Naive B cell (primary cell): ENCODE measurements at regions not wholly inside any gene's neighbourhood (a gene's known extent, or its start where the extent isn't known, plus 50 kb on each side); places are given as distances from the start of the nearest gene placed in this dataset.
"Not testable (repeated sequence)": the region's sequence is repeated elsewhere in the genome, so short reads cannot be mapped to it uniquely, and the experiment has no call there.

ENCODE experiments used
- ATAC-seq, 2 donors: fragments of 150-1000 bp; cut with Tn5 transposase; 2 replicates each; pipeline ENCODE4 v1.10.0; 2021; ENCODE audit warnings: low read depth in 2 of 2, mild to moderate bottlenecking in 2 of 2, moderate library complexity in 2 of 2
- DNase-seq: peaks from one replicate; pipeline ENCODE4 v3.0.0; 2022
- H3K27ac Mint-ChIP-seq, 6 donors: one replicate each; pipeline ENCODE4 v1.8.0; 2020 to 2022; ENCODE audit warnings: mild to moderate bottlenecking in 6 of 6, mixed read lengths in 6 of 6, moderate library complexity in 5 of 6, inconsistent platforms in 2 of 6
- H3K27me3 Mint-ChIP-seq, 3 donors: one replicate each; pipeline ENCODE4 v1.8.0; 2021 to 2022; ENCODE audit warnings: mixed read lengths in 3 of 3, mild to moderate bottlenecking in 1 of 3
- H3K36me3 Mint-ChIP-seq, 2 donors: one replicate each; pipeline ENCODE4 v1.8.0; 2020 to 2022; ENCODE audit warnings: mixed read lengths in 2 of 2, inconsistent platforms in 1 of 2, mild to moderate bottlenecking in 1 of 2
- H3K4me1 Mint-ChIP-seq, 3 donors: one replicate each; pipeline ENCODE4 v1.8.0; 2020 to 2022; ENCODE audit warnings: mixed read lengths in 3 of 3, inconsistent platforms in 1 of 3, mild to moderate bottlenecking in 1 of 3, moderate library complexity in 1 of 3
- H3K4me3 Mint-ChIP-seq, 8 donors: one replicate each; pipeline ENCODE4 v1.8.0; 2020 to 2022; ENCODE audit warnings: mild to moderate bottlenecking in 8 of 8, mixed read lengths in 8 of 8, moderate library complexity in 8 of 8, inconsistent platforms in 2 of 8
- H3K9me3 Mint-ChIP-seq, 7 donors: one replicate each; pipeline ENCODE4 v1.8.0; 2020 to 2022; ENCODE audit warnings: mixed read lengths in 7 of 7, mild to moderate bottlenecking in 5 of 7, inconsistent platforms in 2 of 7, moderate library complexity in 1 of 7

DNA sequence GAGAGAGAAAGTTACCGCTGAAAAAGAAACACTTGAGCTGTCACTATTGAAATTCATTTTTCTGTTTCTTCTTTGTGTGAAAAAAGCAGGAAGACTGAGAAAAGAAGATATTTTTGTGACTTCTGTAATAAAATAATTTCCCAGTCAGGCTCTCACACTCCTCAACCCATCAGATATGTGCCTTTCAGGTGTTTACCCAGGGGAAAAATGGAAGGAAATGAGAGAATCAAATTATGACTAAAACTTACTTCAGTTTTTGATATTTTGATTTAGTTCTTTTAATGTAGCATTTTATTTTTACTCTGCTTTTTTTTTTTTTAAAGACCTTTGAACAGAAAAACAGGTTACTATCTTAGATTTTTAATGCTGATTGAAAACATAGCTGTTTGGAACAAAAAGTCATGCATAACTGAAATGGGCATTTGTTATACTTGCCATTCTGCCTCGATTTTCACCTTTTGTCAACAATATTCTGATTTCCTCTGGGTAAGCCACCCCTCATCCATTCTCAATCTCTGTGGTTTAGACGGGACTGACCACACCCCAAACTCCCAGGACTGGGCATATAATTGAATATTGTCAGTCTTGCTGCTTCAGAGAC is 133.2 kb upstream of the KRR1 start:
- H3K4me1 Mint-ChIP-seq, result peaks cover 0 to 4% (median 0%) of the 10 kb centered on the region in 3 donors
- peak overlapping the region in 1 of 6 donors; percentile 7 for H3K27ac Mint-ChIP-seq
- no peak overlapping the region for H3K4me3 Mint-ChIP-seq
- peaks cover 0 to 7% (median 0%) of the 10 kb centered on the region in 3 donors for H3K27me3 Mint-ChIP-seq
- ATAC-seq (no peak), DNase-seq (no peak)
- no peaks in the 10 kb centered on the region for H3K9me3 Mint-ChIP-seq
- H3K36me3 Mint-ChIP-seq, result no peaks in the 10 kb centered on the region

DNA sequence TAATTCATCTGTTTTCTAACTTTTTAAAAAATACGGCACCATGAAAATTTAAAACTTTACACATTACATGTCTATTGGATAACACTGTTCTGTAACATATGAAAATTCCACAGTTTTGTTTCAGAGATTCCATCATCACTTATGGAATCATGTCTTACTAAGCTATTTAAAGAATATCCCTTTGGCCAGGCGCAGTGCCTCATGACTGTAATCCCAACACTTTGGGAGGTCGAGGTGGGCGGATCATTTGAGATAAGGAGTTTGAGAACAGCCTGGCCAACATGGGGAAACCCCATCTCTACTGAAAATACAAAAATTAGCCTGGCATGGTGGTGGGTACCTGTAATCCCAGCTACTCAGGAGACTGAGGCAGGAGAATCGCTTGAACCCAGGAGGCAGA is 131.7 kb upstream of the KRR1 start:
- not testable (repeated sequence) for H3K27ac Mint-ChIP-seq, H3K4me1 Mint-ChIP-seq, H3K27me3 Mint-ChIP-seq, H3K36me3 Mint-ChIP-seq, H3K9me3 Mint-ChIP-seq, DNase-seq, H3K4me3 Mint-ChIP-seq, ATAC-seq

DNA sequence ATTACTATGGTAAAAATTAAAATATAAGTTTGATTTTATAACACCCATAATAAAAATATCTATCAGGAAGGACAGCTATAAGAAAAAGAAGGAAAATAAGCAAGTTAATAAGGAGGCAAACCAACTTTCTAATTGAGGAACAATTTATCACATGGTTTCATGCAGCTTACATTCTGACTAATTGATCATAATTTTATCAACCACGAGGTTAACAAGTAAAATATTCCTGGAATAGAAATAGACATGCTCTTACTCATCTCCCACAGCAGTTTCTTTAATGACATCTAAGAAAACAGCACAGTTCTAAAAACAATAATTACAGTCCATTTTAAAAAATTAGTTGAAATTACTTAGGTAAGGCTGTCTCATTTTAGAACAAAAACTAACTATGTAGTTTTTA is 130.8 kb upstream of the KRR1 start:
- ATAC-seq (no peak), DNase-seq (no peak)
- Mint-ChIP-seq H3K4me3 (no peak overlapping the region), H3K36me3 (no peaks in the 10 kb centered on the region), H3K4me1 (peaks cover 0 to 4% (median 0%) of the 10 kb centered on the region in 3 donors), H3K9me3 (no peaks in the 10 kb centered on the region), H3K27ac (no peak overlapping the region), H3K27me3 (peaks cover 0 to under 1% (median 0%) of the 10 kb centered on the region in 3 donors)

DNA sequence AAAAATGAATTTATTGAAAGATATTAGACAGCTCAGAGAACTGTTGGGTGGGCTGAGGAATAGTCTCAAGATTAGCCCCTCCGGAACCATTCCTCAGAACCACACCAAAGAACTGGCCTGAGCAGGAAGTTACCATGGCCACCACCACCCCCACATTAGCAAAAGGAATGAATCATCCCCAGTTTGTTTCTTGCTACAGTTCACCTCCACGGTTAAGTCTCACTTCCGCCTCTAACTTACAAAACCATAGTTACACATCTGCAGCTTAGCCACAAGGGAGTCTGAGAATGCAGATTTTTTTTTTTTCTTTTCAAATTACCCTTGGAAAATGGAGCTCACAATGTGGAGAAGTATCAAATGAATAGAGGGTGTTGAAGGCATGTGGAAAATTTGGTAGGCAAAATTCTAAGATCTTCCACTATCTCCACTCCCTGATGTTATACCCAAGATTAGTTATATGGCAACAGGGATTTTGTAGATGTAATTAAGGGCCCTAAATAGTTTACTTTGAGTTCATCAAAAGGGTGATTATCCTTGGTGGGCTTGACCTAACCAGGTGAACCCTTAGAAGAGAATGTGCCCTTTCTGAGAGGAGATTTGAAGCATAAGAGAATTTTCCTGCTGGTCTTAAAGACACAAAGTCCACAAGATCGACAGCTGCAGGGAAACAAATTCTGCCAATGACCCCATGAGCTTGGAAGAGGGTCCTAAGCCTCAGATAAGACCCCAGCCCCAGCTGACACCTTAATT is 129.8 kb upstream of the KRR1 start:
- DNase-seq (no peak), ATAC-seq (peak; percentile 55 to 74)
- Mint-ChIP-seq H3K9me3 (no peaks in the 10 kb centered on the region), H3K27ac (no peak overlapping the region), H3K4me3 (no peak overlapping the region), H3K36me3 (no peaks in the 10 kb centered on the region), H3K27me3 (peaks cover 0 to 2% (median 0%) of the 10 kb centered on the region in 3 donors), H3K4me1 (peaks cover 0 to 4% (median 0%) of the 10 kb centered on the region in 3 donors)

DNA sequence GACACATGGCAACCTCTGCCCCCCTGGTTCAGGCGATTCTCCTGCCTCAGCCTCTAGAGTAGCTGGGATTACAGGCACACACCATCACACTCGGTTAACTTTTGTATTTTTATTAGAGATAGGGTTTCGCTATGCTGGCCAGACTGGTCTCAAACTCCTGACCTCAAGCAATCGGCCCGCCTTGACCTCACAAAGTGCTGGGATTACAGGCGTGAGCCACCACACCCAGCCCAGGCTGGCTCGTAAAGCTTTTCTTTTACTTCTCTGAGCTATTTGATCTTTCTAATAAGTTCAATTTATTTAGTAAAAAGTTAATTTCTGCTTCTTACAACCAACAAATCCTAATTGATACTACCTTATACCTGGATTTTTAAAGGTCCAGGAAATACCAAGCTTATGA is 127.4 kb upstream of the KRR1 start:
- DNase-seq, result no peak
- Mint-ChIP-seq H3K4me1 (peaks cover 0 to 4% (median 0%) of the 10 kb centered on the region in 3 donors), H3K27me3 (peaks cover 0 to 8% (median 0%) of the 10 kb centered on the region in 3 donors), H3K27ac (no peak overlapping the region), H3K4me3 (no peak overlapping the region), H3K9me3 (no peaks in the 10 kb centered on the region), H3K36me3 (no peaks in the 10 kb centered on the region)
- no peak for ATAC-seq

DNA sequence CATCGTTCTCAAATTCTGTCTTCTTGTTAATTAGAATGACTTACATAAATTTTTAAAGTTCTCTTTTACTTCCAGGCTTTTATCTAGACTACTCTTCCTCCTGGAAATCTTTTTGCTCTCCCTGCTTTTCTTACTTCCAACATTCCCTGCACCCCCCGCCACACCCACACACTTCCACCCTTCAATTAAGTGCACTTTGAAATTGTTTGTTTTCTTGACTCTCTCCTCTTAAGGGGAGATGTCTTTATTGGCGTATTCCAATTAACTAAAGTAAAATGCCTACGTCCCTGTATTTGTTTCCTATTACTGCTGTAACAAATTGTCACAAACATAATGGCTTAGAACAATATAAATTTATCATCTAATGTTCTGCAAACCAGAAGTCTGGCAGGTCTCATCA is 125.2 kb upstream of the KRR1 start:
- H3K36me3 Mint-ChIP-seq, result no peaks in the 10 kb centered on the region
- H3K27me3 Mint-ChIP-seq, result peaks cover 0 to 8% (median 0%) of the 10 kb centered on the region in 3 donors
- ATAC-seq (no peak), DNase-seq (no peak)
- H3K4me1 Mint-ChIP-seq, result peaks cover 0 to 4% (median 0%) of the 10 kb centered on the region in 3 donors
- H3K4me3 Mint-ChIP-seq, result no peak overlapping the region
- peaks cover 0 to 2% (median 0%) of the 10 kb centered on the region in 7 donors for H3K9me3 Mint-ChIP-seq
- H3K27ac Mint-ChIP-seq, result no peak overlapping the region

DNA sequence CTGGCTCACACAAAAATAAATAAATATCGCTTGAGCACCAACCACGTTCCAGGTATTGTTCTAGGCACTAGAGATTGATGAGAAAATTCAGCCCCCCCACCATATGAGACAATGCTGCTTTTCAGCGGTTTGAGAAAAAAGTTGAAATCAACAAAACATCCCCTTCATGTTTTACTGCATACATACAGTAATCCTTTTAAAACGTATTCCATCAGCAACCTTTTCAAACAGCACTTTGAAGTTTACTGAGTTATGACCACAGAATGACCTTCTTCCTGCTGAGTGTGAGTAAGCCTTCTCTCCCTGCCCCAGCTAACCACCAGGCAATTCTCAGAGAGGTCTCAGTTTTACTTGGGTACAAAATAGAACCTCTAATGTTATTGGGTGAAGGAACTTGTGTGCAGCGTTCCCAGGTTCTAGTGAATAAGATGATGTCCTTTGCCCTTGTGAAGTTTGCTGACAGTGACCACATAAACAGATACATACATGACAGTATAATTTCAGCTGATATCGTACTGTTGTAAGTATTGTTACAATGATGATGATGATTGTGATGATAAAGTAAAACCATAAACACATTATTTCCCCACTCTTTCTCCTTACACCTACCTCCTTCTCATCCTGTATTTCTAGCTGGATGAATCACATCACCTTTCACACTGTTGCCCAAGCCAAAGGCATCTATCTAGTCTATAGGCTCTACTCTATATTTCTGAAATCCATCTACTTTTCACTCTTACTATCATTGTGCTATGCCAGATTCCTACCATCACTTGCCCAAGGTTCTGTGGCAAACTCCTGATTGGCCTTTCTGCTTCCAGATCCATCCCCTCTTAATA is 124.4 kb upstream of the KRR1 start:
- Mint-ChIP-seq H3K27me3 (peaks cover 0 to 8% (median 0%) of the 10 kb centered on the region in 3 donors), H3K9me3 (peaks cover 0 to 2% (median 0%) of the 10 kb centered on the region in 7 donors), H3K27ac (no peak overlapping the region), H3K4me3 (no peak overlapping the region), H3K4me1 (peaks cover 0 to under 1% (median 0%) of the 10 kb centered on the region in 3 donors), H3K36me3 (no peaks in the 10 kb centered on the region)
- ATAC-seq (no peak), DNase-seq (no peak)

DNA sequence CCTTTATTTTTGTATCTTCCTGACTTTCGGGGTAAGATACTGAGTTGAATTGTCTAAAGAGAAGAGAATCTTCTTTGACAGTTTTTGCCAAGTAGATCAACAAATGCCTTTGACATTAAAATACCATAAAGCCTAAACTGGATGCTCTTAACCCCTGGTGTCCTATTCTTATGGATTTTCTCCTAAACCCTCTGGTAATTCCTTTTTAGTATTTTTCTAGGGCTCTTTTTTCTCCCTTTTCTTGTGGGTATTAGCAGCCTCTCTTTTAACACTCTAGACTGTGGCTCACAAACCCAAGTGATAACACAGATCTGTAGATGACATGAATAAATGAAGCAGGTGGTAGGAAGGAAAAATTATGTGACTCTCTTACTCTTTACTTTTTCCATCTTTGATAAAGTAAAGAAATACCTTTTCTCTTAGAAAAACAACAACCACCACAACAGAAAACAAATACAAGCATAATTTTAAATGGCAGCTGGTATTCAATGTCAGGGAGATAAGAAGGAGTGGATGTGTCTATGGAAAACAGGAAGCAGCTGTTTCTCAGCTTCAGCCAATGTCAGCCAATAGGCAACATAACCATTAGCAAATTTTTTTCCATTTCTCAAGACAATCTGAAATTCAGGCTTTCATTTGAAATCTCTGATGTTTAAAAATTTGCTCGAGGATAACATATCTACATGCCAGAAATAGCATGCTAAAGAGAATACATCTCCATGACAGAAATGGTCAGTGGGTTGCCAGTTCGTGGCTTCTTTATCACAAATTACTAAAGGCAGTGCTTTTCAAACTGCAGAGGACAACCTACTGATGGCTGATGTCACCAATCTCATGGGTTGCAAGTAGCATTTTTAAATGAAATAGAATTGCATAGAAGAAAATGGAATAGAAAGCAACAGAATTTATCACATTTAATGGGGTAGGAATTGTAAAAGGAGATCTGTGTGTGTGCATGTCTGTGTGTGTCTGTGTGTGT is 123.1 kb upstream of the KRR1 start:
- ATAC-seq (no peak), DNase-seq (no peak)
- Mint-ChIP-seq H3K9me3 (peaks cover 0 to 6% (median 0%) of the 10 kb centered on the region in 7 donors), H3K27me3 (peaks cover 4 to 8% (median 5%) of the 10 kb centered on the region in 3 donors), H3K27ac (no peak overlapping the region), H3K4me3 (no peak overlapping the region), H3K4me1 (no peaks in the 10 kb centered on the region), H3K36me3 (peaks cover 0 to 4% of the 10 kb centered on the region in 2 donors)

DNA sequence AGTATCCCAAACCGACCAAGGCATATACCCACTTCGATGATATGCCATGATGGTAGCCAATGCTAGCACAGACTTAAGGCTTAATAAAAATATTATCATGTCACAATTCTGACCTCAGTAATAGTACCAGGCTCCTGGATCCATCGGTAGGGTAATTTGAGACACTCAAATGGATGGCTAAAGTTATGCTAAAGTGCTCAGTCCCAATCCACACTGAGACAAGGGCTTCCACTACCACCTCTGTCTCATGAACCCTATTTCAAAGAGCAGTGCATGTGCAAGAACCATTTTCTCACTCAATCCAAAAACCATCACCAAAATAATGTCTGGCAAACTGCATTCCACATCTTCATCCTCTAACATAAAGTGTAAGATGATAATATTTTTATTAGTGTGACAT is 122.4 kb upstream of the KRR1 start:
- peaks cover 0 to 4% of the 10 kb centered on the region in 2 donors for H3K36me3 Mint-ChIP-seq
- H3K9me3 Mint-ChIP-seq, result peaks cover 0 to 6% (median 3%) of the 10 kb centered on the region in 7 donors
- ATAC-seq, result no peak
- H3K27ac Mint-ChIP-seq, result no peak overlapping the region
- peaks cover 4 to 8% (median 5%) of the 10 kb centered on the region in 3 donors for H3K27me3 Mint-ChIP-seq
- DNase-seq, result no peak
- H3K4me1 Mint-ChIP-seq, result no peaks in the 10 kb centered on the region
- H3K4me3 Mint-ChIP-seq, result no peak overlapping the region

DNA sequence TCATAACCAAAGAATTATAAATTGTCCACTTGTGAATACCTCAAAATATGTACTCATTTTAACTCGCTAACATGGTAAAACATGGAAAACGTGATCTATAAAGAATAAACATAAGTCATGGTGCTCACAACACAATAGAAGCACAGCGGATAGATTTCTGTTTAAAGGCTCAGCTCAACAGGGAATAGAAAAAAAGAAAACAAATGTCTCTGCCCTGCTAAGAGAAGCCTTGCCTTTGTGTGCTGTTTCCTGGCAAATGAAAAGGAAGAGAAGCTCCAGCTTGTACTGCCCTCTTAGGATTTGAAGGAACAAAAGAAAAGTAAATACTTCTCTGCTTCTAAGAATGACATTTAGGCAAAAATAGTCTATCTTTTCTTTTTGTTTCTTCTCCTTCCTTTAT is 121.0 kb upstream of the KRR1 start:
- Mint-ChIP-seq H3K27ac (no peak overlapping the region), H3K4me1 (no peaks in the 10 kb centered on the region), H3K9me3 (peaks cover 0 to 6% (median 3%) of the 10 kb centered on the region in 7 donors), H3K36me3 (peaks cover 0 to 4% of the 10 kb centered on the region in 2 donors), H3K4me3 (no peak overlapping the region), H3K27me3 (peaks cover 4 to 8% (median 5%) of the 10 kb centered on the region in 3 donors)
- ATAC-seq, result no peak
- no peak for DNase-seq

DNA sequence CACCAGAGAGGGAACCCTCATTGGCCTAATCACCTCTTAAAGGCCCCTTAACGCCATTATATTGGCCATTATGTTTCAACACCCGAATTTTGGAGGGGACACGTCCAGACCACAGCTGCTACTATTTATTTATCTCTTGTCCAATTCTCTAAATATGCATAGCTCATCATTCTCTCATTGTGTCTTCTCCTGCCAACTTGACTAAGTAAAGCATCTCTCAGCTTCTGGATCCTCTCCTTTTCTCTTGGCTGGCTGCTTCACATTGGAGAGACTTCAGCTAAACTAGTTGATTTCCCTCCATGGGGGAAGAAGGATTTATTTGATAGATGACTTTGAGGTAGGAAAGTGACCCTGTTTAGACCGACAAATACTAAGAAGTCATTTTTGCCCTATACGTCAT is 120.4 kb upstream of the KRR1 start:
- Mint-ChIP-seq H3K27ac (no peak overlapping the region), H3K36me3 (peaks cover 0 to 4% of the 10 kb centered on the region in 2 donors), H3K4me1 (no peaks in the 10 kb centered on the region), H3K4me3 (no peak overlapping the region), H3K9me3 (peaks cover 0 to 6% (median 3%) of the 10 kb centered on the region in 7 donors), H3K27me3 (peaks cover 4 to 8% (median 5%) of the 10 kb centered on the region in 3 donors)
- no peak for ATAC-seq
- no peak for DNase-seq

DNA sequence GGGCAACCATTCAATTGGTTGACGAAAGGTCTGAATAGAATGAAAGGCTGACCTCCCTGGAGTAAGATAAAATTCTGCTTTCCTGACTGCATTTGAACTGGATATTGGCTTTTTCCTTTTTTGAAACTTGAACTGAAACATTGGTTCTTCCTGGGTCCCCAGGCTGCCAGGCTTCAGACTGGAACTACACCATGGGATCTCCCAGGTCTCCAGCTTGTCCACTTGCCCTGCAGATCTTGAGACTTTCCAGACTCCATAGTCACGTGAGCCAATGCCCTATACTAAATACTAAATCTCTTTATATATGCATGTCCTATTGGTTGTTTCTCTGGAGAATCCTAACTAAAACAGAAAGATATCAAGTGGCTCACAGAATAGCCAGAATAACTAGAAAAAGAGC is 118.7 kb upstream of the KRR1 start:
- H3K4me3 Mint-ChIP-seq, result no peak overlapping the region
- H3K27ac Mint-ChIP-seq, result no peak overlapping the region

More for the DNA sequence above, 118.7 kb upstream of the KRR1 start:
- DNase-seq (no peak), ATAC-seq (no peak)
- H3K4me1 Mint-ChIP-seq, result no peaks in the 10 kb centered on the region
- peaks cover 0 to 5% (median 4%) of the 10 kb centered on the region in 3 donors for H3K27me3 Mint-ChIP-seq
- peaks cover 0 to 6% (median 3%) of the 10 kb centered on the region in 7 donors for H3K9me3 Mint-ChIP-seq
- H3K36me3 Mint-ChIP-seq, result peaks cover 0 to 4% of the 10 kb centered on the region in 2 donors
